Islet of Langerhans (tissue), 1 donor: ENCODE measurements at regions not wholly inside any gene's neighbourhood (a gene's known extent, or its start where the extent isn't known, plus 50 kb on each side); places are given as distances from the start of the nearest gene placed in this dataset.

ENCODE experiments used
- FAIRE-seq: peaks from one replicate; lab custom pipeline; 2011; peaks lifted over from hg19 to GRCh38; lab: Jason Lieb, UNC

- no peak for FAIRE-seq
Observed at GRCh38 chr10:78968300-78968942, 100.3 kb upstream of the ZMIZ1 start.

- no peak for FAIRE-seq
Observed at GRCh38 chr10:78968943-78969342, 99.8 kb upstream of the ZMIZ1 start.

GRCh38 chr10:78969719-78970118 is 99.0 kb upstream of the ZMIZ1 start:
- no peak for FAIRE-seq

GRCh38 chr10:78970261-78970660 is 98.5 kb upstream of the ZMIZ1 start:
- no peak for FAIRE-seq

- FAIRE-seq, result no peak
Observed at GRCh38 chr10:78971094-78971682, 97.6 kb upstream of the ZMIZ1 start.

- no peak for FAIRE-seq
Observed at GRCh38 chr10:78972160-78972946, 96.4 kb upstream of the ZMIZ1 start.

- no peak for FAIRE-seq
Observed at GRCh38 chr10:78972947-78973900, 95.5 kb upstream of the ZMIZ1 start.

- FAIRE-seq, result no peak
Observed at GRCh38 chr10:78973901-78974616, 94.7 kb upstream of the ZMIZ1 start.

- no peak for FAIRE-seq
Observed at GRCh38 chr10:78974617-78975317, 94.0 kb upstream of the ZMIZ1 start.

GRCh38 chr10:78975926-78976325 is 92.8 kb upstream of the ZMIZ1 start:
- no peak for FAIRE-seq

GRCh38 chr10:78976825-78977755 is 91.7 kb upstream of the ZMIZ1 start:
- no peak for FAIRE-seq

GRCh38 chr10:78979938-78980337 is 88.8 kb upstream of the ZMIZ1 start:
- no peak for FAIRE-seq

GRCh38 chr10:78980354-78980753 is 88.4 kb upstream of the ZMIZ1 start:
- no peak for FAIRE-seq

GRCh38 chr10:78980815-78981214 is 88.0 kb upstream of the ZMIZ1 start:
- no peak for FAIRE-seq

- FAIRE-seq, result no peak
Observed at GRCh38 chr10:78981257-78981969, 87.4 kb upstream of the ZMIZ1 start.

GRCh38 chr10:78981970-78982281 is 86.8 kb upstream of the ZMIZ1 start:
- no peak for FAIRE-seq

- FAIRE-seq, result no peak
Observed at GRCh38 chr10:78982726-78983125, 86.0 kb upstream of the ZMIZ1 start.

- FAIRE-seq, result no peak
Observed at GRCh38 chr10:78983608-78984007, 85.2 kb upstream of the ZMIZ1 start.
